ENCODE measurements at regions not wholly inside any gene's neighbourhood (a gene's known extent, or its start where the extent isn't known, plus 50 kb on each side); places are given as distances from the start of the nearest gene placed in this dataset.
A peak's percentile ranks its signal among the peaks of the same experiment; 100 is the strongest.

- Mint-ChIP-seq H3K4me3 (ENCODE audit: unreplicated experiment) (no peak overlapping the region), H3K36me3 (ENCODE audit: unreplicated experiment) (peaks cover 8% of the 10 kb centered on the region), H3K9me3 (ENCODE audit: unreplicated experiment) (peaks cover 11% of the 10 kb centered on the region), H3K27ac (ENCODE audit: unreplicated experiment) (peak overlapping the region; percentile 25), H3K4me1 (ENCODE audit: low read depth, unreplicated experiment) (peaks cover 41% of the 10 kb centered on the region), H3K27me3 (ENCODE audit: unreplicated experiment) (peaks cover 2% of the 10 kb centered on the region)
- peak; percentile 94 for TF ChIP-seq CTCF (IDR thresholded peaks at IDR 0.05; ENCODE audit: partially characterized antibody, unreplicated experiment)
- DNase-seq, result peak; percentile 83
Measured at GRCh38 chr2:7672027-7672684, 754.9 kb downstream of the RNF144A start.

GRCh38 chr2:7672685-7673071, 755.5 kb downstream of the RNF144A start:
- TF ChIP-seq CTCF (IDR thresholded peaks at IDR 0.05; ENCODE audit: partially characterized antibody, unreplicated experiment), result no peak
- no peak for DNase-seq
- H3K9me3 Mint-ChIP-seq (ENCODE audit: unreplicated experiment), result peaks cover 9% of the 10 kb centered on the region
- H3K36me3 Mint-ChIP-seq (ENCODE audit: unreplicated experiment), result peaks cover 8% of the 10 kb centered on the region
- H3K4me3 Mint-ChIP-seq (ENCODE audit: unreplicated experiment), result no peak overlapping the region
- H3K4me1 Mint-ChIP-seq (ENCODE audit: low read depth, unreplicated experiment), result peaks cover 37% of the 10 kb centered on the region
- H3K27me3 Mint-ChIP-seq (ENCODE audit: unreplicated experiment), result peaks cover 2% of the 10 kb centered on the region
- H3K27ac Mint-ChIP-seq (ENCODE audit: unreplicated experiment), result no peak overlapping the region

- no peak for DNase-seq
- Mint-ChIP-seq H3K4me3 (ENCODE audit: unreplicated experiment) (no peak overlapping the region), H3K27me3 (ENCODE audit: unreplicated experiment) (peaks cover 2% of the 10 kb centered on the region), H3K4me1 (ENCODE audit: low read depth, unreplicated experiment) (peaks cover 34% of the 10 kb centered on the region), H3K27ac (ENCODE audit: unreplicated experiment) (no peak overlapping the region), H3K9me3 (ENCODE audit: unreplicated experiment) (peaks cover 9% of the 10 kb centered on the region), H3K36me3 (ENCODE audit: unreplicated experiment) (peaks cover 8% of the 10 kb centered on the region)
- TF ChIP-seq CTCF (IDR thresholded peaks at IDR 0.05; ENCODE audit: partially characterized antibody, unreplicated experiment), result no peak
Measured at GRCh38 chr2:7673101-7673500, 755.9 kb downstream of the RNF144A start.

- Mint-ChIP-seq H3K9me3 (ENCODE audit: unreplicated experiment) (peaks cover 9% of the 10 kb centered on the region), H3K36me3 (ENCODE audit: unreplicated experiment) (peaks cover 8% of the 10 kb centered on the region)
Measured at GRCh38 chr2:7673853-7674252, 756.6 kb downstream of the RNF144A start.

More at GRCh38 chr2:7673853-7674252, 756.6 kb downstream of the RNF144A start:
- Mint-ChIP-seq H3K27ac (ENCODE audit: unreplicated experiment) (no peak overlapping the region), H3K4me3 (ENCODE audit: unreplicated experiment) (no peak overlapping the region), H3K27me3 (ENCODE audit: unreplicated experiment) (peaks cover 2% of the 10 kb centered on the region), H3K4me1 (ENCODE audit: low read depth, unreplicated experiment) (peaks cover 31% of the 10 kb centered on the region)
- no peak for DNase-seq
- no peak for TF ChIP-seq CTCF (IDR thresholded peaks at IDR 0.05; ENCODE audit: partially characterized antibody, unreplicated experiment)
